H9 (cell line): ENCODE measurements at regions not wholly inside any gene's neighbourhood (a gene's known extent, or its start where the extent isn't known, plus 50 kb on each side); places are given as distances from the start of the nearest gene placed in this dataset.

Experiments
- DNase-seq: peaks from one replicate; pipeline ENCODE4 v3.0.0-alpha.2; 2017
- H2AFZ ChIP-seq: one replicate; pipeline ENCODE4 v1.6.1; 2013; ENCODE audit warnings: mild to moderate bottlenecking, low read length, control low read depth, moderate library complexity
- H2AK5ac ChIP-seq: 2 replicates; pipeline ENCODE4 v1.6.1; 2013; ENCODE audit warnings: low read length, control low read depth, mixed read lengths; ENCODE audit not compliant: insufficient read length
- H2BK120ac ChIP-seq: one replicate; pipeline ENCODE4 v1.6.1; 2013; ENCODE audit warnings: low read depth, mild to moderate bottlenecking, low read length, control low read depth, inconsistent platforms; ENCODE audit not compliant: poor library complexity, severe bottlenecking
- H2BK12ac ChIP-seq: 2 replicates; pipeline ENCODE4 v1.6.1; 2013; ENCODE audit warnings: low read length, control low read depth, mixed read lengths, low read depth; ENCODE audit not compliant: insufficient read length
- H2BK15ac ChIP-seq: 2 replicates; pipeline ENCODE4 v1.6.1; 2013; ENCODE audit warnings: low read depth, low read length, control low read depth
- H2BK20ac ChIP-seq: one replicate; pipeline ENCODE4 v1.6.1; 2013; ENCODE audit warnings: low read depth, mild to moderate bottlenecking, low read length, control low read depth, inconsistent platforms; ENCODE audit not compliant: poor library complexity, severe bottlenecking
- H2BK5ac ChIP-seq: 2 replicates; pipeline ENCODE4 v1.6.1; 2013; ENCODE audit warnings: low read length, control low read depth, mixed read lengths; ENCODE audit not compliant: insufficient read length
- H3K14ac ChIP-seq: 2 replicates; pipeline ENCODE4 v1.6.1; 2013; ENCODE audit warnings: low read length, control low read depth; ENCODE audit not compliant: insufficient read depth
- H3K18ac ChIP-seq: 2 replicates; pipeline ENCODE4 v1.6.1; 2013; ENCODE audit warnings: low read depth, mild to moderate bottlenecking, mixed read lengths, low read length, control low read depth; ENCODE audit not compliant: insufficient read length
- H3K23ac ChIP-seq: 2 replicates; pipeline ENCODE4 v1.6.1; 2013; ENCODE audit warnings: low read length, control low read depth, mixed read lengths, low read depth; ENCODE audit not compliant: insufficient read length
- H3K23me2 ChIP-seq: 2 replicates; pipeline ENCODE4 v1.6.1; 2013; ENCODE audit warnings: low read depth, mild to moderate bottlenecking, mixed read lengths, low read length, control low read depth; ENCODE audit not compliant: insufficient read length, poor library complexity, severe bottlenecking
- H3K27ac ChIP-seq: 2 replicates; pipeline ENCODE4 v1.5.1; 2013; ENCODE audit warnings: low read length, control low read depth, mixed read lengths, low read depth; ENCODE audit not compliant: insufficient read length
- H3K27me3 ChIP-seq: 2 replicates; pipeline ENCODE4 v1.6.1; 2013; ENCODE audit warnings: low read length, control low read depth, inconsistent platforms; ENCODE audit not compliant: insufficient read depth
- H3K4ac ChIP-seq: 2 replicates; pipeline ENCODE4 v1.6.1; 2013; ENCODE audit warnings: low read depth, mild to moderate bottlenecking, control low read depth, inconsistent platforms, low read length, moderate library complexity
- H3K4me1 ChIP-seq: 2 replicates; pipeline ENCODE4 v1.6.1; 2013; ENCODE audit warnings: low read length, control low read depth, inconsistent platforms; ENCODE audit not compliant: insufficient read depth
- H3K4me2 ChIP-seq: 2 replicates; pipeline ENCODE4 v1.6.1; 2013; ENCODE audit warnings: low read length, control low read depth, mixed read lengths; ENCODE audit not compliant: insufficient read length, insufficient read depth
- H3K56ac ChIP-seq: 2 replicates; pipeline ENCODE4 v1.6.1; 2013; ENCODE audit warnings: low read depth, mild to moderate bottlenecking, mixed read lengths, low read length, control low read depth; ENCODE audit not compliant: insufficient read length
- H3K79me1 ChIP-seq: 2 replicates; pipeline ENCODE4 v1.6.1; 2013; ENCODE audit warnings: low read depth, mild to moderate bottlenecking, moderate library complexity, low read length, control low read depth, inconsistent platforms; ENCODE audit not compliant: insufficient read depth, poor library complexity, severe bottlenecking
- H3K79me2 ChIP-seq: 2 replicates; pipeline ENCODE4 v1.6.1; 2013; ENCODE audit warnings: low read length, control low read depth, inconsistent platforms; ENCODE audit not compliant: insufficient read depth
- H3K9ac ChIP-seq: 2 replicates; pipeline ENCODE4 v1.6.1; 2013; ENCODE audit warnings: low read length, control low read depth, mixed read lengths; ENCODE audit not compliant: insufficient read length; ENCODE audit errors: extremely low read depth
- H3K9me3 ChIP-seq: one replicate; pipeline ENCODE4 v1.6.1; 2013; ENCODE audit warnings: low read depth, low read length, inconsistent platforms; ENCODE audit not compliant: control insufficient read depth
- H3T11ph ChIP-seq: one replicate; pipeline ENCODE4 v1.6.1; 2013; ENCODE audit warnings: mild to moderate bottlenecking, low read length, control low read depth, inconsistent platforms
- H4K20me1 ChIP-seq: one replicate; pipeline ENCODE4 v1.6.1; 2013; ENCODE audit not compliant: control insufficient read depth, insufficient read length, insufficient read depth
- H4K5ac ChIP-seq: 2 replicates; pipeline ENCODE4 v1.6.1; 2013; ENCODE audit warnings: low read depth, mild to moderate bottlenecking, mixed read lengths, low read length, control low read depth; ENCODE audit not compliant: insufficient read length
- H4K8ac ChIP-seq: replicated peaks from 2 replicates; pipeline ENCODE4 v1.6.1; 2013; ENCODE audit warnings: low read length, control low read depth, mixed read lengths, low read depth; ENCODE audit not compliant: insufficient read length
- H4K91ac ChIP-seq: 2 replicates; pipeline ENCODE4 v1.6.1; 2013; ENCODE audit warnings: low read depth, mild to moderate bottlenecking, moderate library complexity, mixed read lengths, low read length, control low read depth; ENCODE audit not compliant: insufficient read length
- H3K27ac Mint-ChIP-seq, 3 experiments: 2 replicates in 2 of 3; 3 replicates in 1 of 3; pipeline ENCODE4 v1.8.0; 2020 to 2021; ENCODE audit warnings: mixed read lengths in 3 of 3, mild to moderate bottlenecking in 1 of 3, moderate library complexity in 1 of 3
- H3K27me3 Mint-ChIP-seq: 2 replicates; pipeline ENCODE4 v1.8.0; 2021; ENCODE audit warnings: low read depth, mild to moderate bottlenecking, moderate library complexity, mixed read lengths
- H3K36me3 Mint-ChIP-seq, 3 experiments: 2 replicates in 2 of 3; 3 replicates in 1 of 3; pipeline ENCODE4 v1.8.0; 2020 to 2021; ENCODE audit warnings: low read depth in 3 of 3, mixed read lengths in 3 of 3; ENCODE audit not compliant: insufficient read depth in 1 of 3
- H3K4me1 Mint-ChIP-seq, 2 experiments: 2 replicates each; pipeline ENCODE4 v1.8.0; 2020; ENCODE audit warnings: mixed read lengths in 2 of 2
- H3K4me3 Mint-ChIP-seq, 2 experiments: 2 replicates in 1 of 2; 3 replicates in 1 of 2; pipeline ENCODE4 v1.8.0; 2020 to 2021; ENCODE audit warnings: mild to moderate bottlenecking in 2 of 2, mixed read lengths in 2 of 2, moderate library complexity in 1 of 2
- H3K9me3 Mint-ChIP-seq, 2 experiments: 2 replicates in 1 of 2; 3 replicates in 1 of 2; pipeline ENCODE4 v1.8.0; 2020; ENCODE audit warnings: mild to moderate bottlenecking in 2 of 2, mixed read lengths in 2 of 2, moderate library complexity in 1 of 2
- CTCF ChIP-seq: fragments of 200-600 bp; sonication (generic); conservative IDR thresholded peaks from 3 replicates; pipeline ENCODE4 v1.8.0; 2021; ENCODE audit warnings: antibody characterized with exemption, mild to moderate bottlenecking
- WGBS: extraction: QIAGEN DNeasy Blood & Tissue Kit; methylation state at CpG from one replicate; pipeline ENCODE4 v1.1.7; 2013; ENCODE audit warnings: missing lambda C conversion rate, low lambda C conversion rate, mixed read lengths; ENCODE audit not compliant: insufficient read length; ENCODE audit errors: extremely low coverage; 5-methylcytosine and 5-hydroxymethylcytosine counted together

- H3K14ac ChIP-seq = no peak overlapping the region
- H2BK20ac ChIP-seq = no peak overlapping the region
- no peak overlapping the region for H4K8ac ChIP-seq
- no peak overlapping the region for H2BK12ac ChIP-seq
- no peak overlapping the region for H4K5ac ChIP-seq
- H3K18ac ChIP-seq = no peak overlapping the region
- H2BK15ac ChIP-seq = no peak overlapping the region
- no peaks in the 10 kb centered on the region for H4K20me1 ChIP-seq
- no peak overlapping the region for H3K56ac ChIP-seq
- no peak overlapping the region for H3T11ph ChIP-seq
- no peak overlapping the region for H2BK5ac ChIP-seq
- no peak overlapping the region for H2AFZ ChIP-seq
- Mint-ChIP-seq H3K36me3 (peaks cover 0 to 4% (median 0%) of the 10 kb centered on the region in 3 experiments; a peak in 2 of 7 replicates), H3K4me1 (peaks cover 23 to 27% of the 10 kb centered on the region in 2 experiments), H3K9me3 (no peaks in the 10 kb centered on the region; a peak in 1 of 5 replicates), H3K4me3 (no peak overlapping the region), H3K27ac (peak overlapping the region in 1 of 3 experiments; percentile 74; a peak in 2 of 7 replicates), H3K27me3 (peaks cover 1% of the 10 kb centered on the region; the same call in 1 of the 2 replicates)
- H2AK5ac ChIP-seq = no peak overlapping the region
- no peak overlapping the region for H3K4me2 ChIP-seq
- no peak overlapping the region for H4K91ac ChIP-seq
- H3K79me2 ChIP-seq = no peaks in the 10 kb centered on the region
- no peak overlapping the region for H3K23ac ChIP-seq
- H3K9ac ChIP-seq = no peak overlapping the region
- no peaks in the 10 kb centered on the region for H3K9me3 ChIP-seq
- no peak overlapping the region for H3K27ac ChIP-seq
- H3K4me1 ChIP-seq = peaks cover 2% of the 10 kb centered on the region; the same call in 1 of the 2 replicates
- no peaks in the 10 kb centered on the region for H3K27me3 ChIP-seq
- no peaks in the 10 kb centered on the region for H3K23me2 ChIP-seq
- no peak overlapping the region for H2BK120ac ChIP-seq
- H3K4ac ChIP-seq = no peak overlapping the region
- WGBS = no CpG with 5 or more reads among the region's 1 CpG
- DNase-seq = no peak
- no peaks in the 10 kb centered on the region for H3K79me1 ChIP-seq
- TF ChIP-seq CTCF = no peak
These were observed 372.7 kb upstream of the CDH11 start for GRCh38 chr16:65494609-65495008.
